ENCODE measurements at regions not wholly inside any gene's neighbourhood (a gene's known extent, or its start where the extent isn't known, plus 50 kb on each side); places are given as distances from the start of the nearest gene placed in this dataset.

GRCh38 chr1:59133997-59134396, 162.9 kb upstream of the FGGY start:
- Histone ChIP-seq H3K4me1 (ENCODE audit: insufficient read depth, low read length) (peaks cover 27% of the 10 kb centered on the region), H3K9me3 (ENCODE audit: low read depth, low read length) (no peaks in the 10 kb centered on the region), H3K79me2 (ENCODE audit: insufficient read depth, low read length) (no peaks in the 10 kb centered on the region), H3K4me2 (ENCODE audit: insufficient read depth, low read length) (no peak overlapping the region), H3K27ac (ENCODE audit: low read depth, low read length) (no peak overlapping the region), H3K4me3 (ENCODE audit: insufficient read depth, low read length) (no peak overlapping the region), H4K20me1 (ENCODE audit: insufficient read depth, low read length) (no peaks in the 10 kb centered on the region), H3K36me3 (ENCODE audit: insufficient read depth, low read length) (no peaks in the 10 kb centered on the region), H2AFZ (ENCODE audit: low read length) (no peak overlapping the region), H3K27me3 (ENCODE audit: insufficient read depth, low read length) (no peaks in the 10 kb centered on the region)
- TF ChIP-seq CTCF (IDR thresholded peaks at IDR 0.05; ENCODE audit: extremely low read depth, low read depth, low read length), result no peak
- DNase-seq (ENCODE audit: insufficient read length, low spot score, missing footprints), result no peak

DNA sequence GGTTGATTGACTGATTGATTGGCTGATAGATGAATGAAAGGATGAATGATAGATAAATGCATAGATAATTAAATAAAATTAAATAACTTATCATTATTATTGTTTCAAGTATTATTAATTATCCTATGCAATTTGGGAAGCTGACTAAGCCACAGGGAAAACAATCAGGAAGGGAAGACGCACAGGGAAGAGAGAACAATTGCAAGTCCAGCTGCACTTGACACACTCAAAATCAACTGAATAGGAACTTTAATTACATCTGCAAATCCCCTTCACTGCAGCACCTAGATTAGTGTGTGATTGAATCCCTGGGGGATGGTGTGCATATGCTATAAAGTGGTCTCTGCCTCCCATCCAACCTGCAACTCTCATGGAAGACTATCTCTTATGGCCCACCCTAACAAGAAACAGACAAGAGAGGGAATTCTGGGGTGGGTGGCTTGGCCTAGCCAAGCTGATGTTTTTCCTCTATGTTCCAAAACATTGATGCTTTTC, 161.1 kb upstream of the FGGY start:
- Histone ChIP-seq H2AFZ (ENCODE audit: low read length) (no peak overlapping the region), H3K36me3 (ENCODE audit: insufficient read depth, low read length) (no peaks in the 10 kb centered on the region), H3K4me3 (ENCODE audit: insufficient read depth, low read length) (no peak overlapping the region), H3K4me1 (ENCODE audit: insufficient read depth, low read length) (peaks cover 29% of the 10 kb centered on the region), H3K9me3 (ENCODE audit: low read depth, low read length) (no peaks in the 10 kb centered on the region), H4K20me1 (ENCODE audit: insufficient read depth, low read length) (no peaks in the 10 kb centered on the region), H3K27ac (ENCODE audit: low read depth, low read length) (peak overlapping the region; percentile 81), H3K4me2 (ENCODE audit: insufficient read depth, low read length) (no peak overlapping the region), H3K27me3 (ENCODE audit: insufficient read depth, low read length) (no peaks in the 10 kb centered on the region), H3K79me2 (ENCODE audit: insufficient read depth, low read length) (no peaks in the 10 kb centered on the region)
- no peak for DNase-seq (ENCODE audit: insufficient read length, low spot score, missing footprints)
- no peak for TF ChIP-seq CTCF (IDR thresholded peaks at IDR 0.05; ENCODE audit: extremely low read depth, low read depth, low read length)

DNA sequence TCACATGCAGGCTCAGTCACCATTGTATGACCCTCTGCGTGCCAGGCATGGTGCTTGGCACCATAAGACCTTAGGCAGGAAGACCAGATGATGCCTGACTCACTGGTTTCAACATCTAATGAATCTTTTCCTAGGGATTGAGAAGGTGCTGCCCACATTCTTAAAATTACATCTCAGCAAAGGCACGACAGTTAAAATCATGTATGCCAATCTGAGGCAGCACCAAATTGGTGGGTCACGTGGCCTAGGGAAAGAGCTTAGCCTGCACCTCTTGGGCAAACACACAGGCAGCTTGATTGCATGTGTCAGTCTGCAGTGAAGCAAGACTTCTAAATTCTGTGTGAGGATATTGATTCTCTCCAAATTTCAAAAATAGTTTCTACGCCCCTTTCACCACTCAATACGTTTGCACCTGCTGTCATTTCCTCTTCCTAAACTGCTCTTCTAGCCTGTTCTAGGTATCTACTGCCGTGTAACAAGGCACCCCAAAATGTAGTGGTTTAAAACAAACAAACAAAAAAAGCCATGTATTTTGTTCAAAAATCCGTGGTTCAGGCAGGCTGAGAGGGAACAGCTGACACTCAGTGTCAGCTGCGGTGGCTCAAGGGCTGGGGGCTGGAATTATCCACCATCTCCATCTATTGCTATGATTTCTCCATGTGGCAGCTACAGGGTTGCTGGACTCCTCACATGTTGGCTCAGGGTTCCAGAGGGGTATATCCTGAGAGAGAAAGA, 160.2 kb upstream of the FGGY start:
- Histone ChIP-seq H4K20me1 (ENCODE audit: insufficient read depth, low read length) (no peaks in the 10 kb centered on the region), H3K9me3 (ENCODE audit: low read depth, low read length) (no peaks in the 10 kb centered on the region), H3K27me3 (ENCODE audit: insufficient read depth, low read length) (no peaks in the 10 kb centered on the region), H3K79me2 (ENCODE audit: insufficient read depth, low read length) (no peaks in the 10 kb centered on the region), H3K27ac (ENCODE audit: low read depth, low read length) (peak overlapping the region; percentile 81), H3K36me3 (ENCODE audit: insufficient read depth, low read length) (no peaks in the 10 kb centered on the region), H2AFZ (ENCODE audit: low read length) (no peak overlapping the region), H3K4me3 (ENCODE audit: insufficient read depth, low read length) (no peak overlapping the region), H3K4me2 (ENCODE audit: insufficient read depth, low read length) (no peak overlapping the region), H3K4me1 (ENCODE audit: insufficient read depth, low read length) (peaks cover 34% of the 10 kb centered on the region)
- DNase-seq (ENCODE audit: insufficient read length, low spot score, missing footprints), result no peak
- TF ChIP-seq CTCF (IDR thresholded peaks at IDR 0.05; ENCODE audit: extremely low read depth, low read depth, low read length), result no peak

DNA sequence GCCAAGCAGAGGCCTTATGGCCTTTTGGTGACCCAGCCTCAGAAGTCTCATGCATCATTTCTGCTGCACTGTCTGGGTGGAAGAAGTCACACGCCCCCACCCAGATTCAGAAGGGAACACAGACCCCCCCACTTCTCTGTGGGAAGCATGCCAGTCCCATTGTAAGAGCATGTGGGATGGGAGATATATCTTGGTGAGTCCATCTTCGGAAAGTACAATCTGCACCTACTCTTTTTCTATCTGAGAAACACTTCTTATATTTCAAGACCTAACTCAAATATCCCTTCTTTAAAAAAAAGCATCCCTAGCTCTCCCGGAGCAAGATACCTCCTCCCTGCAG, 159.6 kb upstream of the FGGY start:
- TF ChIP-seq CTCF (IDR thresholded peaks at IDR 0.05; ENCODE audit: extremely low read depth, low read depth, low read length), result no peak
- Histone ChIP-seq H3K79me2 (ENCODE audit: insufficient read depth, low read length) (no peaks in the 10 kb centered on the region), H3K27ac (ENCODE audit: low read depth, low read length) (peak overlapping the region; percentile 58), H4K20me1 (ENCODE audit: insufficient read depth, low read length) (no peaks in the 10 kb centered on the region), H3K9me3 (ENCODE audit: low read depth, low read length) (no peaks in the 10 kb centered on the region), H3K27me3 (ENCODE audit: insufficient read depth, low read length) (no peaks in the 10 kb centered on the region), H2AFZ (ENCODE audit: low read length) (no peak overlapping the region), H3K36me3 (ENCODE audit: insufficient read depth, low read length) (no peaks in the 10 kb centered on the region), H3K4me2 (ENCODE audit: insufficient read depth, low read length) (no peak overlapping the region), H3K4me3 (ENCODE audit: insufficient read depth, low read length) (no peak overlapping the region), H3K4me1 (ENCODE audit: insufficient read depth, low read length) (peaks cover 36% of the 10 kb centered on the region)
- DNase-seq (ENCODE audit: insufficient read length, low spot score, missing footprints), result no peak

Measured in osteoblast (primary cell).